NCI-H345 (cell line): ENCODE measurements at regions not wholly inside any gene's neighbourhood (a gene's known extent, or its start where the extent isn't known, plus 50 kb on each side); places are given as distances from the start of the nearest gene placed in this dataset.
"Not testable (repeated sequence)": the region's sequence is repeated elsewhere in the genome, so short reads cannot be mapped to it uniquely, and the experiment has no call there.

ENCODE experiments used
- DNase-seq: peaks from one replicate; lab custom pipeline; 2025; lab: John Stamatoyannopoulos, UW

DNA sequence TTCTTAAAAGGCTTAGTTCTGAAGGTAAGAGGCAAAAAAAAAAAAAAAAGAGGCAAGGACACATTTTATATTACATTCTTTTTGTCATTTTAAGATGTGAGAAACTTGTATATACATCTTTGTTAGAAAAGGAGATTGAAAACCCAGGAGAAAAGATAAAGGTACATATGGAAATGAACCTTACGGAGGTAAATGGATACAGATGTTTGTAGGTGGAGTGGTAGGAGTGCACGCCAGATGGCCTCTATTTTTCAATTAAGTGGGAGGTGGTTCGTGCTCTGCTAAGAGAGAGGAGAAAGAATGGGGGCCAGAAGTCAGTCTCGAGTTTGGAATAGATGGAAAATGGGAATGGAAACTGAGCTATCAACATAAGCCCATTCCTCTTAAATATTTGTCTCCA is 622.5 kb upstream of the GHITM start:
- no peak for DNase-seq

DNA sequence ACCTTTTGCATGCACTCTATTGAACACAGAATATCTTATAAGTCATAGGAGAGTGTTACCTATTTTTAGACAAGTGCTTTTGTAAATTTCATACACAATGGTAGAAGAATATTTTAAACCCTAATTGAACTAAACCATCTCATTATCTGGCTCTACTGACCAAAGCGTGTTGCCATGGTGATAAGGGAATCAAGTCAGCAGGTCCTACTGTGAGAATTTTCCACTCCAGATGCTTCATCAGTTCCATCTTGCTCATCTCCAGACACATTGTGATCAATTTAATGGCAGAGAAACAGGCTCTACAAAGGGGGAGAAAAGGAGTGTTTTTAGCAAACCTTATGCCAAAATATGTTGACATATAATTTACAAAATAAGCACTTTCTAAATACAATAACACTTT is 621.9 kb upstream of the GHITM start:
- DNase-seq, result no peak

DNA sequence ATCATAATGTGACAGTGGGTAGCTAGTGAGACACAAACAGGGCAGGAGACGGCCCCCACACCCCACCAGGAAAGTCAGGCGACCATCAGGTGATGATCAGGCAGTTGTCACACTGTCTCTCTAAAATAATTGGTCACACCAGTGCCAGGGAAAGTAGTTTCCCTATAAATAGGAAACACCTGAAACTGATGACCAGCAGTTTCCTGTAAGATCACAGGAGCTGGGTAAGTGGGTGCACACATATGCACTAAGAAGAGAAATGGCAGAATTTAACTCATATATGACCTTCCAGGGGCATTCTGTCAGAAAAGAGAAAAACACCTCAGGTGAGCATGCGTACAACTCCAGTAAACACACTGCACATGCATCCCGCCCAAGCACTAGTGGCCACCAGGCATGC is 620.5 kb upstream of the GHITM start:
- DNase-seq, result no peak

GRCh38 chr10:83520386-83520785 is 618.9 kb upstream of the GHITM start:
- DNase-seq, result not testable (repeated sequence)

DNA sequence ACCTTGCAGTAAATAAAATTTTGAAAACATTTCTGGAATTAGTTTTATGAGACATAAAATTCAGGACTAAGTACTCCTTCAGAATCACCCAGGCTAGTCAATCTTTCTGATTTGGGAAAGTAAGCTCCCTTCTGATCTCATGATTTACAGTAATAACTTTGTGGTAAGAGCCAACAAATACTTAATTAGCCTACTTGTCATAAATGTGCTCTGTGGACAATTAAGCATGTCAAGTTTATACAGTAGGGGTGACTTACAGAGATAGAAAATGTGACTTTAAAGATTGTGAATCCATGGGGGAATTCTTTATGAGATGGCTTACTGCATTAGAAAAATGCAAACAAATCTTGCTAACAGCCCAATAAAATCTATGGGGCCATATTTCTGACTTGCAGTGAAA is 616.9 kb upstream of the GHITM start:
- DNase-seq, result no peak

DNA sequence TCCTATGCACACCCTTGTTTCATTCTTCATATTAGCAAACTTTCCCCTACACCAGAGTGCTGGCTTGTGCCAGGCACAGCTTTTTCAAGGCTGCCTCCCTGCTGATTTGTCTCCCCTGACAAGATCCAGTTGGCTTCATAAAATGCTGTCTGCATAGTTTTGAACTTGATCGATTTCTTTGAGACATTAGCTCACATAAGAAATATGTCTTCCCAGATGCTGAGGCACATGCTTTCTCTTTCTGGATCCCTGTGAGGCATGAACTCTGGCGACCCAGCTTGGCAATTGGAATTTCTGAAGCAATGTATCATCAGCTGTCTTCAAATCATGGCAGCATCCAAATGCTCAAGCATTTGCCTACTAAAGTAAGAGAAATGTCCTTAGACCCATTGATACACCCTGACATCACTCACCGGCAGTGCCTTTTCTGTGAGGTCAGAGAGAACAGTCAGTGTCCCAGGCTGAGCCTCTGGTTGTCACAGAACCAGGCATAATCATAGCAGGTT is 616.4 kb upstream of the GHITM start:
- DNase-seq, result no peak

- DNase-seq, result no peak
Observed at GRCh38 chr10:83527934-83528333, 611.4 kb upstream of the GHITM start.

DNA sequence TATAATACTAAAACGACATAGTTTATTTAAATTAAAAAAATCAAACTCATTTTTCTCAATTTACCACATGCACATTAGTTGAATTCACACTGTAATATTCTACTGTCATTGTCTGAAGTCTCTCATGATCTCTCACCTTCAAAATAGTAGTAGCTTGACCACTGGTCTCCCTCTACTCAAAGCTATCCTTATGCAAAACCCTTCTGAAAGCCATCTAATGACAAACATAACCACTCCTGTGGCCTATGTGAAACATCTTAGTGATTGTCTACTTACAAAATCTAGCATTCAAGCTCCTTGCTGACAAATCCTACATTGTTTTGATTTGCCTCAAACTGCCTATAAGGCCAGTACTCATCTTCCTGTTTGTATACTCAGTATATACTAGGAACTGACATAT is 606.0 kb upstream of the GHITM start:
- no peak for DNase-seq

- no peak for DNase-seq
Observed at GRCh38 chr10:83536426-83536825, 602.9 kb upstream of the GHITM start.

- DNase-seq, result no peak
Observed at GRCh38 chr10:83538047-83538446, 601.3 kb upstream of the GHITM start.

DNA sequence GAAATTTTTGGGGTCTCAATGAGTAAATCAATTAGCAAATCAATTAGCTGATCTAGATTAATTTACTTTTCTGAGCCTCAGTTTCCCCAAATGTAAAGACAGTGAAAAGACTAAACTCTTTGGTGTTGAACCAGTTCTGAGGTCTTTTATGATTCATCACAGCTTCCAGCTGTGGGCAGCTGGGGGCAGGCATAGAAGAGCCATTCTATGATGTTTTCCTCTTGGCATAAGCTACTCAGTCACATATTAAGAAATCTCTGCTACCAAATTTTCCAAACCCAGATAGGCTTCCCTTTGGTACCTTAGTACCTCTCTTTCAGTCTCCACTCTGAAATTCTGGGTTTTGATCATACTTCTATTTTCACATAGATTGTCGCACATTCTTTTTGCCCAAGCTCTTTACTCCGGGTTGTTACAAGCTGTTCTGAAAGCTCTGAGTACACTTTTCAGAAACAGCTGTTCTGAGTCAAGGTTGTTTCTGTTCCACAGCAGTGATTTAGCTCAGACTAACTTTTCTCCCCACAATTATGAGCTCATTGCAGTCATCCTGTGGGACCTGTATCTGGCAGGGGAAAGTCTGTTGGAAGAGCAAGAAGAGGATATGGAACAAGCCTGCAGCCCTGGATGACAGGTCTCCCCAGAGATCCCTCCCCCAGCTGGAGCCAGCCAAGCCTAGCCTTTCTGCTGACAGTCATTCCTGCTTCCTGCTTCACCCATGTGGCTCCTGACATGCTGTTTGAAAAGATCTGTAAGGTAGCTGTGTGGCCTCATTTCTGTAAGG is 599.6 kb upstream of the GHITM start:
- peak; percentile 9 for DNase-seq

DNA sequence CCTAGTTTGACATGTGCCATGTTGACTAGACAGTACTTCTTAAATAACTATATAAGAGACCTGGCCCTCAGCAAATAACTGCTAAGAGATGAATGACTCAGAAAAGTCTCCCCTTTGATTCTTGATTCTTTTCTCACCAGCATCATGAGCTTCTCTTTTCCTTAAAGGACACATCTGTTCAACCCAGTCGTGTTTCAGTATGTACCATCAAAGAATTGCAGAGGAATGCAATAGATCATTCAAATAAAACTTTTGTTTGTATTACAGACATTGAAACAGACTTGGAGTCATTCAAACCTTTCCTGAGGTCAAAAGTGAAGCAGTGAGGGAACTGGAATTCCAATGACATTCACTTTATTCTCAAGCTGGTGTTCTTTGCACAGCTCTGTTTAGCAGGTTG is 598.3 kb upstream of the GHITM start:
- no peak for DNase-seq

DNA sequence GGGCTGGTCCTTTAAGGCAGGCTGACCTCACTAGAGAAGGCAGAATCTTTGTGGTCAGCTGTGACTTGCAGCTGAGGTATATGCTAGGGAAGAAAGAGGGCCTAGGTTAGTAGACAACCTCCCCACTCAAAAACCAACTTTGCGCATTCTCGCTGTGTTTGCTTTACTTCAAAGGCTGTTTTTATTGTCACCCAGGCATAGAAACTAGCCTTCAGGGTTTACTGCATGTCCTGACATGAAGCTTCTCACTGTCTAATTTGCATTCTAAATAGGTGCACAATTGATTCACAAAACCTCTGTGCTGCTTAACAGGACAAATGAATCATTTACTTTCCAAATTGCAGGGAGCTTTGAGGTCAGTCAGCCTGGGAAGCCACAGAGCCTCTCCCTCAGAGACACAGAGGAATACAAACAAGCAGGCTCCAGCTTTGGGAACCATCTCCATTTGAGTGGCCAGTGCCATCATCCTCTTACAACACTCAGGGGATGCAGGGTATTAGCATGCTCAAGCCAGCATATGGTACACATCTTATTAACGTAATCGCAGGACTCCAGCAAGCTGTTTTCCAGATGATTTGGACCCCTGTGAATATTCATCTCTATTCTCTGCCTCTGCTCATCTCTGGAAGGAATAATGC is 596.4 kb upstream of the GHITM start:
- peak; percentile 82 for DNase-seq

DNA sequence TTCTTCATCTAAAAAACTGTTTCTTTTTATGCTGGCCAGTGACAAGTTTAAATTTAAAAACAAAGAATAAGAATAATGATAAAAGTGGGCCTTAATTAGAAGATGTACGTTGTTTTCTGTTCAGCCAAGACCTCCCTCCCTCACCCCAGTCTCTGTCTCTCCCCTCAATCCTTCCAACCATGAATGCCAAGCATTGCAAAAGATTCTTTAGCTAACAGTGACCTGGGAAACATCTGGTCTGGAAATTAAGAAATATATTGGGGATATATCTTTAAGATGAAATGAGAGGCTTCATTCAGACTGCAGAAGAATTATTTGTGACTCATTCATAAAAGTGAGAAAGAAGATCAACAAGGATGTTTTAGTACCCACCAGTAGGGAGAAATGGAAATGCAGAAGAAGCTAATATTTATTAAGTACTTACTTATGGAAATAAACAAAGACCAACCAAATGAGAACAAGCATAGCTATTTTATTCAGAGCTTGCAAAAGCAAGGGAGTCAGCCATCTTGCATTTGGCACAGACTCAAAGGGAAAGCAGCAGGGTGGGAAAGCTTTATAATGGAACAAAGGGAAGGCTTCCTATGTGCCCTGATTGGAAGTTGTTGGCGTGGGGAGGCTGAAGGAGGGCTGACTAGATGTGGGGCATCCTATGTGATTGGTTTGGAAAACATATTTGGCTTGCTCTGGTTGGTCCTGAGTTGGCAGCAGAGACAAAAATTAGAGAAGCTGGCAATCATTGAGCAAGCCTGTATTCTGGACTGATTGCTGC is 595.4 kb upstream of the GHITM start:
- DNase-seq, result peak; percentile 50

DNA sequence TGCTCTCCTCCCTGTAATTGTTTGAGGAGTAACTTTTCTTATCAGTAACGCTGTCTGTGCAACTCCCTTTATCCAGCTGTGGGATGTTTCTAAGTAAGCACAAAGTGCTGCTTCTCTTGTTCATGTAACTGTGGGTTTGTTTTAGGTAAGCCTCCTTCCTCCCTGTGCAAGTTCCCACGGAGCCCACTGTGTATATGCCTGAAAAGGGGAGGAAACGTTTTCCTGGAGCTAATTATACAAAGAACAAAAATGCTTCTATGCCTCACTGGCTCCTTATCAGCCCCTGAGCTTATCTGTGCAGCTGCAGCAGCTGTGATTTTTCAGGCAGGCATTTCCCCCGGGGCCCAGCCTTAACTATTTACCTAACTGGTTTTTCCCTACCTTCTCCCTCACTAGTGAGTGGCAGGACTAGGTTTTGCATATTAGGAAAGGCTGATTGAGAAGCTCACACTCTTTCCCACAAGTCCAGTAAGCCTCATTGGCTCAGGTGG is 593.4 kb upstream of the GHITM start:
- peak; percentile 60 for DNase-seq

DNA sequence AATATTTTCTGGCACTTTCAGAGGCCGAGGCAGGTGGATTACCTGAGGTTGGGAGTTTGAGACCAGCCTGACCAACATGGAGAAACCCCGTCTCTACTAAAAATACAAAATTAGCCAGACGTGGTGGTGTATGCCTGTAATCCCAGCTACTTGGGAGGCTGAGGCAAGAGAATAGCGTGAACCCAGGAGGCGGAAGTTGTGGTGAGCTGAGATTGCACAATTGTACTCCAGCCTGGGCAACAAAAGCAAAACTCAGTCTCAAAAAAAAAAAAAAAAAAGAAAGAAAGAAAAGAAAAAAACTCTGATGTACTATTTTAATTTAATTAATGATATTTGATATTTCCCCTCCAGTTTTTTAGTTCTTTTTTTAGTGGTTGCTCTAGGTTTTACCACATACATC is 588.1 kb upstream of the GHITM start:
- not testable (repeated sequence) for DNase-seq

DNA sequence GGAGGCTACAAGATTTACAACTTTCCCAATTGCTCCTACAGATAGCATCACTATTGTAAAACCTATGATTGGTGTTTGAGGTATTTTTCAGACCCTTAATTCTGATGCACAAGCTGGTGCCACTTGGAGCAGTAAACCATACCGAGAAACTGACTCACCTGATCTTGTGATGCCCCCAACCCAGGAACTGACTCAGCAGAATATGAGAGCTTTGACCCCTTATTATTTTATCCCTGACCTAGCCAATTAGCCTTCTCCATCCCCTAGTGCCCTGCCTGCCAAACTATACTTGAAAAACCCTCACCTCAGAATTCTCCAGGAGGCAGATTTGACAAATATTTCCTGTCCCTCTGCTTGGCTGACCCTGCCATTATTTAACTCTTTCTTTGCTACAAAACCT is 585.9 kb upstream of the GHITM start:
- no peak for DNase-seq

GRCh38 chr10:83555264-83555663 is 584.0 kb upstream of the GHITM start:
- no peak for DNase-seq

DNA sequence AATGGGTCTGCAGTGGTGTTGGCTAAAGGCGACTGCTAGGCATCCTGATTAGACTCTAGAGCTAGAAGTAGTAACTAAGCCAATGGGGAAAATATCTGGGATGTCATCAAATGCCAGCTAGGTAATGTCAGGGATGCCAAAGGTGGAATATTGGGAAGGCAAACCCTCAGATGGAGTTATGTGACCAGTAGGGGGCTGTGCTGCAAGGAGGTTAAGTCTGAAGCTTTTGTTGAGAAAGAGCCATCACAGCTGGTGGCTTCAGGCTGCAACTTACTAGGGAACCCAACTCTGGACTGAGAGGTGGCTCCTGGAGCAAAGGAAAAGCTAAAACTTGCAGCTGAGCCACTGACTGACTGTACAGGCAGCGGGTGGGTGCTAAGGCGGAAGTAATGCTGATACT is 576.9 kb upstream of the GHITM start:
- DNase-seq, result no peak

DNA sequence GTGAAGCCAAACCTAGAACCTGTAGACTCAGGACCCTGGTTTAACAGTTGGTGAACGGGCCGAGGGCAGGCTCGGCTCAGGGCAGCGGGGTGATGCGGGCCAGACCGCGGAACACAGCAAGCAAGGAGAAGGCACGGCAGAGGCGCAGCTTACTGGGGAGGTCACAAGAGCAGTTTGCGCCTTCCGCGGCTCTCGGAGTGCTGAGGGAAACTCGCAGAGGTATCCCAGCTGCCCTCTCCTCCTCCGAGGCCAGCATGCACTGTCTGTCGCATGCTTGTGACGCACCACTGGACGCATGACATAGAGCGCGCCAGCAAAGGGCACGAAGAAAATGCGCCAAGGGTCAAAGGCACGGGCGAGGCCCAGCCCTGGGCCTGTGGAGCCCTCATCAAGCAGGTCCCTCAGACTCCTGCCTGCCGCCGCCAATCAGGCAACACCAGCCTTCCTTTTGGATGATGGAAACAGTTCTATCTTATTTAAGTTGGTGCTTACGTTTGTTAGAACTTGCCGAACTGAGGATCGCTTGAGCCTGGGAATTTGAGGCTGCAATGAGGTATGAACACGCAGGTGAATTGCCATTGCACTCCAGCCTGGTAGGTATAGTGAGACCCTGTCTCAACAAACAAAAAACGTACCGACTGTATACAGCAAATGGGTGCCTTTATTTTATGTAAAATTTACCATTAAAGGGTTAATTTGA is 574.3 kb upstream of the GHITM start:
- no peak for DNase-seq

- DNase-seq, result no peak
Observed at GRCh38 chr10:83572036-83572435, 567.3 kb upstream of the GHITM start.

DNA sequence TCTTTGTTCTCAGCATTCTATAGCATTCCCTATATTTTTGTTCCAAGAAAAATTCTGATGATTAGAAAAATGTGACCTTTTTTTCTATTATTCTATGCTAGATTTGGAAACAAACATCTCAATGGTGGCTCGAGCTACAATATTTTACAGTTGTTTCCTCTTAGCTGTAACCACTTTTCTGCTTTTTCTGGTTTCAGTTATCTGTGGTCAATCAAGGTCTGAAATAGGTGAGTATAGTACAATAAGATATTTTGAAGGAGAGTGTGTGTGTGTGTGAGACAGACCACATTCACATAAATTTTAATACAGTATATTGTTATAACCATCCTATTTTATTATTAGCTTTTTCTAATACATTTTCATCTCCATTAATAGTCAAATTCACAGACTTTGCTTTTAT is 564.5 kb upstream of the GHITM start:
- no peak for DNase-seq
